SK-N-MC (cell line): ENCODE measurements at regions not wholly inside any gene's neighbourhood (a gene's known extent, or its start where the extent isn't known, plus 50 kb on each side); places are given as distances from the start of the nearest gene placed in this dataset.

Source experiments
- EZH2 ChIP-seq: fragments of 200-600 bp; sonication (generic); IDR thresholded peaks from one replicate; pipeline ENCODE4 v1.6.1; 2017; ENCODE audit warnings: antibody characterized with exemption
- POLR2AphosphoS5 ChIP-seq: IDR thresholded peaks from 2 replicates; pipeline ENCODE4 v1.6.1; 2012; ENCODE audit warnings: mild to moderate bottlenecking, low read depth, low read length, borderline replicate concordance

- TF ChIP-seq EZH2 = no peak
- TF ChIP-seq POLR2AphosphoS5 = no peak
Observed at GRCh38 chr6:111973927-111974639, 79.8 kb upstream of the CCN6 start.
